Renal pelvis (tissue), 1 donor: ENCODE measurements at regions not wholly inside any gene's neighbourhood (a gene's known extent, or its start where the extent isn't known, plus 50 kb on each side); places are given as distances from the start of the nearest gene placed in this dataset.
"Not testable (repeated sequence)": the region's sequence is repeated elsewhere in the genome, so short reads cannot be mapped to it uniquely, and the experiment has no call there.

Source experiments
- DNase-seq: peaks from one replicate; pipeline ENCODE4 v3.0.0-alpha.2; 2013

DNA sequence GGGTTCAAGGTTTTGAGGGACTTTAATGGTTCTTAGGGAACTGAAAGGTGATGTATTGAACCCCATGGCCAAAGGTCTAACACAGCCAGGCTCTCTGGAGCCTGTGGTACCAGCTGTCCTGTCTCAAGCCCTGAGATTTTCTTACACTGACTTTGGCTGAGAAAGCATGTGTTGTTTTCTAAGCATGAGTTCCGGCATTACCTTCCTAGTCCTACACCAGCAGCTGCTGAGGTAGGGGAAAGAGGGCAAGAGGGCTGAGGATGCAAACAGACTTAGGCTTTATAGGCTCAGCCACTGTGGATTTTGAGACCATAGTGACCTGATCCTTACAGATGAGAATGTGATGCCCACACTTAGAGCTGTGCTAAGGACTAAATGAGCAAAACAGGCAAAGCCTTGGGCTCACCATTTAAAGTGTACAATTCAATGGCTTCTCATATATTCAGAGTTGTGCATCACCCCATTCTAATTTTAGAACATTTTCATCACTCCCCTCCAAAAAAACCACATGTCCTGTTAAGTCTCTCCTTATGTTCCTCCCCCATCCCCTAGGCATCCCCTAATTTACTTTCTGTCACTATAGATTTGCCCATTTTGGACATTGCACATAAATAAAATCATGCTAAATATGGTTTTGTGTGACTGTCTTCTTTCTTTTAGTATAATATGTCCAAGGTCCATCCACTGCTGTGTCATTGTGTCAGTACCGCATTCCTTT lies 99.7 kb upstream of the OTOS start:
- no peak for DNase-seq

DNA sequence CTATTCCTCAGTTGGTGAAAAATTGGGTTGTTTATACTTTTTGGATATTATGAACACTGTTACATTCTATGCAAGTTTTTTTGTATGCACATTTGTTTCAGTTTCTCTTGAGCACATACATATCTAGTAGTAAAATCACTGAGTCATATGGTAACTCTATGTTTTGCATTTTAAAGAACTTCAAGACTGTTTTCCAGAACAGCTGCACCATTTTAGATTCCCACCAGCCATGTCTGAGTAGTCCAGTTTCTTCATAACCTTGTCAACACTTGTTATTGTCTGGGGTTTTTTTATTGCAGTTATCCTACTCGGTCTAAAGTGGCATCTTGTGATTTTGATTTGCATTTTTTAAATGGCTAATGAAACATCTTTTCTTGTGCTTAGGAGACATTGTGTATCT lies 100.3 kb upstream of the OTOS start:
- no peak for DNase-seq

DNA sequence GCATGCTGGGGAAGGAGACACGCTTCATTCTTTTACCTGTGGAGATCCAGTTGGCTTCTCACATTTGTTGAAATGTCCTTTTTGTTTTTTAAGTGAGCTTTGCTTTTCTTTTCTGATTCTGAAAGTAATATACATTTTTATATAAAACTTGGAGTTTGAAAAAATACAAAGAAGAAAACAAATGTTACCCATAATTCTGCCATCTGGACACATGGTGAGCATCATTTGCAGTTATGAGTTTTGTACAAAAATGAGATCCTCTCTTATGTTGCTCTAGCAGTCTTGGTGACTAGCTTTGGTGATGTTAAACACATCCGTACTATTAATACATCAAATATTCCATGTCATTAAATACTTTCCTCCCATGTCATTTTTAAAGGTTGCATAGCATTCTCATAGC lies 101.1 kb upstream of the OTOS start:
- DNase-seq = no peak

DNA sequence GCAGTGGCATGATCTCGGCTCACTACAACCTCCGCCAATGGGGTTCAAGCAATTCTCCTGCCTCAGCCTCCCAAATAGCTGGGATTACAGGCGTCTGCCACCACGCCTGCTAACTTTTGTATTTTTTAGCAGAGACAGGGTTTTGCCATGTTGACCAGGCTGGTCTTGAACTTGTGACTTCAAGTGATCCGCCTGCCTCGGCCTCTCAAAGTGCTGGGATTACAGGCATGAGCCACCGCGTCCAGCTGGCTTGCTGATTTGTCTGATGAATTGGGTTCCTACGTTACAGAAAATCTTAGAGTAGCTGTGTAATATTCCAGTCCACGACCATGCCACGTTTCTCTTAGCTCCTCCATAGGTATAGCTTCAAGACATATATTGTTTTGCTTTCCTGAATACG lies 102.6 kb upstream of the OTOS start:
- DNase-seq = not testable (repeated sequence)

DNA sequence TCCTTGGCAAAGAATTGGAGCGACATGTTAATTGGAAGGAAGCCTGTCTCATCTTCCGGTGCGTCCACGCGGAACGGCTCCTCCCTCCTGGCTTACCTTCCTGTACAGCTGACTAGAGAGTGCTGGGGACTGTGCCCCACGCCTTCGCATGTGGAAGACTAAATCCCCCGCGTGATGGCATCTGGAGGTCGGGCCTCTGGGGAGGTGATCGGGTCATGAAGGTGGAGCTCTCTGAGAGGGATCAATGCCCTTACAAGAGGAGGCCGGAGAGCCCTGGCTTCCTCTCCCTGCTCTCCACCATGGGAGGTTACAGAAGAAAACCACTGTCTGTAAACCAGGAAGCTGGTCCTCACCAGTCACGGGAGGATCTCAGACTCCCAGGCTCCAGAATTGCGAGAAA lies 104.1 kb upstream of the OTOS start:
- no peak for DNase-seq

DNA sequence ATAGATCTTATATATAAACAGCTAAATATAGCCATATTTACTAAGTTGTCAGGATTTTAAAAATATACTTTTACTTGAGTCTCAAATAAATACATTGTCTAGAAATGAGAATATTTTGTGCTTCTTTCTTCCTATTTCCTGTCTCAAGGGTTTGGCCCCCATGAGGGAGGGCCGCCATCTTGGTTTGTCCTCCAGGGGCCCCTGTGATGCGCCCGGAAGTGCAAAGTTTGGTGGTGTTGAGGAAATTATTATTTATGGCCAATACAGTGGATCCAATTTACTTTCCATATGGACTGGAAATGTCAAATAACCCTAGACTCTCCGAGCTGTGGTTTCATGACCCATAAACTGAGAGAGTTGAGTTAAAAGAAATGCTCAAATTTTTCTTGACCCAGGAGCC lies 104.7 kb upstream of the OTOS start:
- no peak for DNase-seq

DNA sequence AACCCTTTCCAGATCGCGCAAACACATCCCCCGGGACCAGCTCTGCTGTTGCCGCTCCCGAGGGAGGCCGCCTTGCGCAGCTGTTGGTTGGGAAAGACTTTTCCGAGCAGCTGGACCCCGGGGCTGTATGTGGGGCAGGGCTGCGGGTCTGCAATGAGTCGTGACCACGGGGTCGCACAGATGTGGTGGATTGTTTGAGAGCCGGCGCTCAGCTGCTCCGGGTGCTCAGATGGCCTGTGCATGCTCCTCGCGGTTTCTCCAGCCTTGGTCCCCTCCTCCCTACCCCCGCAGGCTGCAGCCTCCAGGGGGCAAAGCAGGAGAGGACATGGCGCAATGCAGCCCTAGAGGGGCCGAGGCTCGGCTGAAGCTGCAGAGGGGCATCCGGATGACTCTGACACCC lies 105.2 kb upstream of the OTOS start:
- DNase-seq = no peak

DNA sequence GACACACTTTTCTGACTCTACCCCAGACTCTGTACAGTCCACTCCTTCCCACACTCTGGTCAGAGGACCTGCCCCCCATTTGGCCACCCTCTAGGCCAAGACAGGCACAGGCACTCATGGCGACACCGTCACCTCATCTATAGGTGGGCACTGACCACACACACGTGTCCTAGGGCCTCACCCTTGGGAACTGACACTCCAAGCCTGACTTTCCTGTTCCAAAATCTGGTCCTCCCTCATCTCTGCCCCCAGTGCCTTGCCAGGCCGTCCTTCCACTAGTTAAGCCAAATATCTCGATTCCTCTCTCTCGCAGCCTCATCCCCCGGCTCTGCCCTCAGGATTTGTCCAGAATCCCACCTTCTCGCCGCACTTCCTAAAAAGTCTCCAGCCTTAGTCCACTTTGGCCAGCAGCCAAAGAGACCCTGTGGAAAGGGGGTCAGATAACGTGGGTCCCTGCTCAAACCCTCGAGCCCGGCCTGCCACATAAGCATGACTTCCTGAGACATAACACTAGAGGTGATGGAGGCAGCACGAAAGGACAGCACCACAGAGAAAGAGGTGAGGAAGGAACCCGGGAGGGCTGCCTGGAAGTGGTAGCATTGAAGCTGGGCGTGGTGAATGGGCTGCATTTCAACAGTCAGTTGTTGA lies 105.8 kb upstream of the OTOS start:
- no peak for DNase-seq

DNA sequence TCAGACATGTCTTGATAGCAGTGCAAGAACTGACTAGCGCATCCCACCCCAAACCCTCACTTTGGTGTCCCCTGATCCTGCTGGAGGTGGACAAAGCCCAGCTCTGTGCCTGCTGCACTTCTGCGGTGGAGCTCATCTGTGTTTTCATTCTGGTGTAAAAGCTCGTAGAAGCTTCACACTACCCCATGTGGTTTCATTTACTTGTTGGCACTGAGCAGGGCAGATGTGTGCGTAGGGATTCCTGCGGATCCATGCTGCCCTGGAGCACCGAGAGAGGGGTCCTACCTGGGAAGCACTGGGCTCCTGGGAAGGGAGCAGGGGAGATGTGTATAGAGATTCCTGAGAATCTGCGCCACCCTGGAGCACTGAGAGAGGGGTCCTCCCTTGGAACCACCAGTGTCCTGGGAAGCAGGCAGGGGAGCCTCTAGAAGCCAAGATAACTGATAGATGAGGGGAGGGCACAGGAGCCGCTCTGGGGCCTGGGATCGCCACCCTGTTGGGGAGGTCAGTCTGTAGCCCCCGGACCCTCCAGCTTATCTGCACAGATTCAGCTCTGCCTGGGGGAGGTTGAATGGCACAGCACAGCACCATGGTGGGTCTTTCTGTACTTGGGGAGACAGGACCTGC lies 106.9 kb upstream of the OTOS start:
- DNase-seq = no peak

DNA sequence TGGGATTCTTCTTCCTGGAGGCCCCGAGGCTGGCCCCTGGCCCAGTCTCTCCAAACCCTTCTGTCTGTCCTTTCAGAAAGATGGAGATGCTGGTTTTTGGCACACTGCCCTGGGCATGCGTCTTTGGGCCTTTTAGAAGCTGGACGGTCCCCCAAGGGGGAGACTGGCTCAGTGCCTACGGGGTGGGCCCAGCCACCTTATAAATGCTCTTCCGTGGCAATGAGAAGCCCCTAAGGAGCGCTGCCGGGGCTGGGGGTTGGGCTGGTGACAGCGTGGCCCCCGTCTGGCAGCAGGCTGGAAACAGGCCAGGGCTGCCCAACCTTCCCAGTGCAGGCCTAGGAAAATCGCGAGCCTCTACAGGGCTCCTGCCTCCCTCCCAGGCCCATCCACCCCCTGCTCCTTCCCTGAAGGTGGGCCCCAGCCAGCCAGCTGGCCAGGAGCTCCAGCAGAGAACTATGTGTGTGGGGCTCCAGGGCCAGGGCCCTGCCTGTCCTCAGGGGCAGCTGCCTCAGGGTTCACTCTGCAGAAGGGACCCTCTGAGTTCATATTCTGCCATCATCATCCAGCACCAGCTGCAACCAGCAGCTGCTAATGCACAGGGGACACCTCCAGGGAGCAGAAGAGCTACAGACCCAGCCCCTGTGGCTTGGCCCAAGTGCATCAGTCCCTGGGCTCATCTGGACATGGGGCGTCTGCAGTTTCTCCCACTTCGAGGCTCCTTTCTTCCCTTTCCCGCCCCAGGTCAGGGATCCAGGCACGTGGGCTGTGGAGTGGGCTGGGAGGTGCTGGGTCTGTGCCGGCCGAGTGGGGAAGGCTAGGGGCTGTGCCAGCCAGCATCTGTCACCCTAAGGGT lies 107.6 kb upstream of the OTOS start:
- DNase-seq = no peak

DNA sequence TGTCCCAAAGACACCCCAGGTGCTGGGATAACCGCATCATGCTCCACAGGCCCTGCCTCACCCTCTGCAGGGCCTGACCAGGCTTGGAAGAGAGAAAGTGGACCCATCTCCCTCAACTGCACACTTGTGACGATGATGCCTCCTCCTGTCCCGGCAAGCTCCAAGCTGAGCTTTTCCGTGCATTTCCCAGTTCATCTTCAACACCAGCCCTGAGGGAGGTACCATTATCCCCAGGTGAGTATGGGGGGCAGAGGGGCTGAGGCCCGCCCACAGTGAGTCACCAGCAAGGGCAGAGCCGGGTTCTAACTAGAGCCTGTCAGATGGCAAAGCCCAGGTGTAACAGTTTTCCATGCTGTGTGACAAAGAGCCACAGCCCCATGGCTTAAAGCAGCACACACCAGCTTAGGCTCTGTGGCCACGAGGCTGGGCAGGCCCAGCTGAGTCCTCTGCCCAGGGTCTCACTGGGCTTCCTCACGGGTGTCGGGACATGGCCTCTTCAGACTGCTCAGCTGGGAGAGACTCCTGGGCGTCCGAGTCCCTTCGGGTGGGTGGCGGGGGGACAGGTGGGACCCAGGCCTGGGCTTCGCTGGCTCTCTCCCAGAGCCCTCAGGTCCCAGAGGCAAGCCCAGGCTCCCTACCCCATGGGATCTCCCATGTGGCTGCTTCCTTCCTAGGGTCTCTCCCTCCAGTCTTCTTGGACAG lies 108.4 kb upstream of the OTOS start:
- no peak for DNase-seq

DNA sequence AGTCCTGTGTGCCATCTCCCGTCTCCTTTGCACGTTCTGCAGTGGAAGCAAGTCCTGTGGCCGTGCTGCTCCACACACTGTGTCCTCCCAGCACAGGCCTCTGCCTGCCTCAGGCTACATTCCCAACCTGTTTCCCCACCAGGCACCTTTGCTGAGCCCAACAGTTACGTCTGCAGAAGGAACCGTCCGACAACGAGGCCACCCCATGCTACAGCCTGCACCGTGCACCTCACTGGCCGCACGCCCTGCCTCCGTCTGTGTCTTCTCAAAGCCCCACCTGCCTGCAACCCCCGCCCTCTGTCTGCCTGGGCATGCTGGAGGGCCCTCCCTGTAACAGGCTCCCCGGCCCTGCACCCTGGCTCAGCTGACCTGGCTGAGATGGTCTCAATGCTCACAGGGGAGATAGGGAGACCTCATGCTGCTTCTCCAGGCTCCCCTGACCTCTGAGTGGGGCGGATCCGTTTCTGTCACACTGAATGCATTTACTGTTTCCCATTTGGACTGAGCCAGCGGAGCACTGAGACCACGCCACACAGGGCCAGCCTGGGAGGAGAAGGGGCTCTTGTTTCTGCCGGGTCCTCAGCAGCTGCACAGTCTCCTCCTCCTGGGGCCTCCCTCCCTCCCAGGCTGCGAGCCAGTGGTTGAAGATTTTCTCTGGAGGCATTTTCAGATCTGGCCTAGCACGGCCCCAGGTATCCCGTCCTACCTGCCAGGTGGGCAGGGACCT lies 109.1 kb upstream of the OTOS start:
- no peak for DNase-seq

DNA sequence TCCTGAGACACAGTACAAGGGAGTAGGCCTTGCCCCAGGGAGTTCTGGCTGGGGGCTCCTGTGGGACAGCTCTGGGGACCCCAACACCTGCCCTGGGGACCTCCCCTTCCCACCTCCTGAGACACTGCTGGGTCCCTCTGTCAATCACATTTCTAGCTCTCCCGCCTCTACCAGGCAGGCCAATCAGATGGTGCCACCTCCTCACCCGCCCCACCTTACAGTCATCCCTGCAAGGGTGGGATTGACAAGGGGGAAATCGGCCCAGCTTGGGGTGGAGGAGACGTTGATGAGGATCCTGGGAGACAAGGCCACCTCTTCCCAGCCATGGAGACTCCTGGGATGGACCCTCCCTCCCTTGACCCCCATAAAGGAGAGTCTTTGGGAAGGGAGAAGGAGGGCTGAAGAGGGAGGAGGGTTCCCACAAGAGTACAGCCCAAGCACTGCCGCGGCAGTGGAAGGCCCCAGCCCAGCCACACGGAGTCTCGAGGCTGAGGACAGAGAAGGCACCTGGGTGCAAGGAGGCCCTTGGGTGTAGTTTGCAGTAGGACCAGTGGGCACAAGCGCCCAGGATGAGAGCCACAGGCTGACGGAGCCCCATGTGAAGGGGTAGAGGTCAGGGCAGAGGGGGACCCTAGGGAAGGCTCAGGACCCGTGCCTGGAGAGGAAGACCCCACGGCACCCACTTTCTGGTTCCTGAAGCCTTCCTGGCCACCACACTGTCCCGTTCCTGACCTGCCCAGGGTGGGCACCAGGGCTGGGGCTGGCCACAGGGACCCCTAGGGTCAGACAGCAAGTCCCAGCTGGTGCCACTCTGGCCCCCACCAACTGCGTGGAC lies 109.9 kb upstream of the OTOS start:
- DNase-seq = no peak

DNA sequence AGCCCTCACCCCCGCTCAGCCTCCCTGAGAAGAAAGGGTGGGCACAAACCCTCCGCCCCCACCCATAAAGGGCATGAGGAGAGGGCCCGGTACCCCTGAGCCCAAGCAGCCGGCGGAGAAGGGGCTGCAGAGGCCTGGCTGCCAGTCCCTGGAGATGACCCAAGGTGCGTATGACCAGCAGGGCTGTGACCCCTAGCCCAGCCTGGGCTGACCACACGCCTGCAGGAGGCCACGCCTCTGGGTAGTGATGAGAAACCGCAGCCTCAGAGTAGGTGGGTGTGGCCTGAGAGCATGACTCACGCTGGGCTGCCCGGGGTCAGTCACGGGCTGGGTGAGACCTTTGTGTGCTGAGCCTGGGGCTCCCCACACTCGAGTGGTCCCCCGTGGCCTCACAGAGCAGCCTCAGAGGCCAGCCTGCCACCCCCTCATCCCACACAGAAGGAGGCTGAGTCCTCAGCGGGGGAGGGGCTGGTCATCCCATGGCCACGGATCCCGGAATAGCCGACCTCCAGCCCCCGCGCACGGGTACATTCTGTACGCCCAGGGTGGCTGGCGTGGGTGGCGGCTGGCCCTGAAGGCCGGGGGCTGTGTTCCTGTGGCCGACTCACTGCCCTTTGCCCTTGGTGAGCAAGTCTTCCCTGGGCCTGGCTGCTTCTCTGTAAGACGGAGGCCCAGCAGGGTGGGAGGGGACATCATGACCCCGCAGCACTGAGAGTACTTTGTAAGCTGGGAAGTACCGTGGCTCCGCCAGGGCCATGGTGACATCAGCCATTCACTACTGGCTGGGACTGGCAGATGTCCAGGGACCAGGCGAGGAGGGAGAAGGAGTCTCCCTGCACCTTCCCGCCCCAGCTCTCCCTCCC lies 110.8 kb upstream of the OTOS start:
- peak; percentile 71 for DNase-seq

DNA sequence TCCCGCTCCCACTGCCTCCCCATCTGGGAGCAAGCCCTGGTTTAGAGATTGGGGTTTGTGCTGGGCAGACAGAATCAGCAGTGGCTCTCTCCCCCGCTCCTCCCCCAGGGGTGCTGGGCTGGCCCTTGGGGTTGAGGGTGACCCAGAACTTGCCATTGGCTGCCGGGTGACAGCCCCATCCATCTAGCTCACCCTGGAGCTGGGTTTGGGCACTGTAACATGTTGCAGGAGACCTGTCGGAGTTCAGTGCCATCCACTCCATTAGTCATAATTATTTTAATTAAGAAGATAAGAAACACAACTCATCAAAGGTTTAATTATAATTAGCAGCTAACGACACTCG lies 111.4 kb upstream of the OTOS start:
- no peak for DNase-seq

DNA sequence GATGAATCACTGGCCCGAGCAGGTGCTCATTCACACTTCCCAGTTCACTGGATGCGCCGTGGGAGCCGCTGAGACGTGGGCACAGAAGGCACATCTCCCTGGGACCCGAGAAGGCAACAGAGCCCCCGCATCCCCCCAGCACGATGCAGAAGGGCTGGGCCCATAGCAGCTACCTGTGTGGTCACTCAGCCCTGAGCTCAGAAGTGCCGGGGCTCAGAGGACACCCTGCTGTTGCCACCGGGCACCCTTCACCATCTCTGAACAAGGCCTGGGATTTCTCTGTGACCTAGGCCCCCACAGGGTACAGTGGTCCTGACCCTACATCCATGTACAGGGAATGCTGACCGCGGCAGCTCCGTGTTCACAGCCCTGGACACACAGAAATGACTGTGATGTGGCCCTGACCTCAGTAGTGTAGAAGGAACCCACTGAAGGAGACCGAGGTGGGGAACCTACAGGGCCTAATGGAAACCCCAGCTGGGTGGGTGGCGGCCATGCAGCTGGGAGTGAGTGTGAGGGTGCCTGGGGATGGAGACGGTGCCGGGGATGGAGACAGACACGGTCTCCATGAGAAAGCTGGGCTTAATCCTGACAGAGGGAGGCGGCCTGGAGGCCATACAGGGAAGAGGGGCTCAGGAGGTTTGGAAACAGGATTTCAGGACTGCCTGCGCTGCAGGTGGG lies 111.9 kb upstream of the OTOS start:
- DNase-seq = no peak

DNA sequence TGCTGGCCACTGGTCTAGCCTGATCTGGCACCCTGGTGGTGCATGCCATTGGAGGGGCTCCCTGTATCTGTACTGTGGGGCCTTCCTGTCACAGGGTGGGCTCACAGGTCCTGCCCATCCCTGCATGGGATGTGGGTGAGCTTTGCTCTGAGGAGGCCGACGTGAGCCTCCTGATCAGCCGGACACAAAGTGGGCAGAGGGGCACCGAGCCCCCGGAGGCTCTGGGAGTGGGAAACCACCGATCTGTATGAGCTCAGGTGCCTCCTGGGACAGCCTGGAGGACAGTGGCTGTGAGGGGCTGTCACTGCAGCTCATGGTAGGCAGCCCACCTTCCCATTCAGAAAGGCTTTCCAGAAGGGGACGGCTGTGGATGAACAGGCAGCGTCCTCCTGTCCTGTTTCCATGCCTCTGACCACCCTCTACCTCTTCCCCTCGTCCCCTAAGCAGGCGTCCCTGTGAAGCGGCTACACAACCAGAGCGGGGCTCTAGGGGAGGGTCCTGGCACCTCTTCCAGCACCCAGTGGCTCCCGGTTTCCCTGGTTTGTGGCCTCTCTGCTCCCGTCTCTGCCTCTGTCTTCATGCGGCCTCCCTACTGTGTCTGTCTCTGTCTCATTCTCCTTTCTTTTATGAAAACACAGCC lies 112.5 kb upstream of the OTOS start:
- no peak for DNase-seq

DNA sequence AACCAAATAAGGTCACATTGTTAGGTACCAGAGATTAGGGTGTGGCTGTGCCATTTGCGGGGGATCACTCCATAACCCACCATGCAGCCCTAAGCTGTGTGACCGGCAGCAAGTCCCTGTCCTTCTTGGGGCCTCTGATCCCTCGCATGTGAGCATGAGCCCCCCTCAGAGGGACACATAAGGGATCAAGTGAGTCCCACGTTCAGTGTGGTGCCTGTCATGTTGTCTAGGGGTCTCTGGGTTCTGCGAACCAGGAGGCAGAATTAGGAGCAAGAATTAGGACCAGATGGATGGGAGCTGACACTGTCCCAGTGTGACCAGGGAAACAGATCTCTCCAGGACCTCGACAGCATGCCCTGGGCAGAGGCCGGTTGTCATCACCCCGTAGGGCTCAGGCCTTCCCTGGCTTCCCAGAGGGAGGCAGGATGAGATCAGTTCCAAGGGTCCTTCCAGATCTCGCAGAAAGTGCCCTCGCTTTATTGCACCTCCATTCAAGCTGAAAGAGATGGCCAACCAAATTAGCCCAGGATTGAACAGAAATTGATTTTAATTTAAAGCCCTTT lies 113.2 kb upstream of the OTOS start:
- no peak for DNase-seq
